Kidney (tissue), 13 donors: ENCODE measurements at regions not wholly inside any gene's neighbourhood (a gene's known extent, or its start where the extent isn't known, plus 50 kb on each side); places are given as distances from the start of the nearest gene placed in this dataset.

Experiments
- DNase-seq, 5 donors: peaks; one replicate each; pipeline ENCODE4 v3.0.0-alpha.2; 2013 to 2020
- FAIRE-seq: peaks from 2 replicates; lab custom pipeline; 2012; peaks lifted over from hg19 to GRCh38; lab: Jason Lieb, UNC
- H3K27ac ChIP-seq, 2 donors: one replicate each; pipeline ENCODE4 v1.7.0; 2013; ENCODE audit warnings: low read depth in 2 of 2, low read length in 2 of 2, inconsistent platforms in 1 of 2
- H3K27me3 ChIP-seq: one replicate; pipeline ENCODE4 v1.7.1; 2013; ENCODE audit warnings: low read length, inconsistent platforms; ENCODE audit not compliant: control insufficient read depth, insufficient read depth
- H3K36me3 ChIP-seq, 3 donors: one replicate each; pipeline versions ENCODE4 v1.7.0 to v1.7.1; 2013; ENCODE audit warnings: low read length in 3 of 3, control low read depth in 1 of 3, inconsistent platforms in 1 of 3; ENCODE audit not compliant: insufficient read depth in 3 of 3, control insufficient read depth in 2 of 3
- H3K4me1 ChIP-seq, 3 donors: one replicate each; pipeline versions ENCODE4 v1.7.0 to v1.7.1; 2013; ENCODE audit warnings: low read length in 3 of 3, inconsistent platforms in 1 of 3, low read depth in 1 of 3; ENCODE audit not compliant: control insufficient read depth in 2 of 3, insufficient read depth in 2 of 3
- H3K4me3 ChIP-seq, 3 donors: one replicate each; pipeline versions ENCODE4 v1.7.0 to v1.8.1; 2013; ENCODE audit warnings: low read length in 3 of 3, control low read depth in 1 of 3, inconsistent platforms in 1 of 3
- H3K9ac ChIP-seq, 3 donors: one replicate each; pipeline versions ENCODE4 v1.7.0 to v1.7.1; 2013; ENCODE audit warnings: low read length in 3 of 3, control low read depth in 1 of 3, inconsistent platforms in 1 of 3
- H3K9me3 ChIP-seq, 3 donors: one replicate each; pipeline versions ENCODE4 v1.7.0 to v1.7.1; 2013; ENCODE audit warnings: low read length in 3 of 3, control low read depth in 1 of 3, inconsistent platforms in 1 of 3; ENCODE audit not compliant: control insufficient read depth in 2 of 3, insufficient read depth in 1 of 3
- intact Hi-C: fragments of 100-400 bp; cut with DNase I; formaldehyde crosslinking; loops from one replicate; pipeline ENCODE4 v1.11.1; 2022
- TF ChIP-seq, protein P1 (sequence below): IDR thresholded peaks from 3 replicates; pipeline ENCODE4 v1.5.1; 2012; ENCODE audit warnings: mild to moderate bottlenecking, moderate library complexity, borderline replicate concordance; ENCODE audit not compliant: insufficient read depth; ENCODE audit errors: extremely low read depth
- donor health status: control.
- donor health status: control.
- donor health status: control.
- donor health status: control.
- donor health status: control.
- donor health status: DM: yes; HTN: yes; CAD: no.
- donor health status: Normal renal cell carcinoma (clear cell type).

DNA sequence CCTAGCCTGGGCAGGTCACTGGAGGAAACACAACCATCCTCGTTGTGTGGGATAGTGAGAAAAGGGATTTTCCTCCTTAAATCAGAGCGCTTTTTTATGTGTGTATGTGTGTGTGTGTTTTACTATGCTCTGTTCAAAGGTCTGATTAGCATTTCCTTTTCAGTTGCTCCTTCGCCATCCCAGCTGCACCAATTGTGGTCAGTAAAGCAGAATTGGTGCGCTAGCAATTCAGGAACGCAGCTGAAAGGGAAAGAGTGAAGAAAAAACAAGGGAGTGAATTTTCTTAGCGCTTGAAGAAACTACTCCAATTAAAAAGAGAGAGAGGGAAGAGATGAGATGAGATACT, 173.3 kb upstream of the PARP11 start:
- no peak overlapping the region for H3K4me3 ChIP-seq
- intact Hi-C loops = loop anchor here (10.0 kb wide), 1 partner anchor 52 kb away; no protein-coding TSS in a partner anchor
- no peaks in the 10 kb centered on the region for H3K27me3 ChIP-seq
- H3K9ac ChIP-seq = no peak overlapping the region
- peak in 2 of 5 donors; percentile 45 to 71 for DNase-seq
- TF ChIP-seq, protein P1, sequence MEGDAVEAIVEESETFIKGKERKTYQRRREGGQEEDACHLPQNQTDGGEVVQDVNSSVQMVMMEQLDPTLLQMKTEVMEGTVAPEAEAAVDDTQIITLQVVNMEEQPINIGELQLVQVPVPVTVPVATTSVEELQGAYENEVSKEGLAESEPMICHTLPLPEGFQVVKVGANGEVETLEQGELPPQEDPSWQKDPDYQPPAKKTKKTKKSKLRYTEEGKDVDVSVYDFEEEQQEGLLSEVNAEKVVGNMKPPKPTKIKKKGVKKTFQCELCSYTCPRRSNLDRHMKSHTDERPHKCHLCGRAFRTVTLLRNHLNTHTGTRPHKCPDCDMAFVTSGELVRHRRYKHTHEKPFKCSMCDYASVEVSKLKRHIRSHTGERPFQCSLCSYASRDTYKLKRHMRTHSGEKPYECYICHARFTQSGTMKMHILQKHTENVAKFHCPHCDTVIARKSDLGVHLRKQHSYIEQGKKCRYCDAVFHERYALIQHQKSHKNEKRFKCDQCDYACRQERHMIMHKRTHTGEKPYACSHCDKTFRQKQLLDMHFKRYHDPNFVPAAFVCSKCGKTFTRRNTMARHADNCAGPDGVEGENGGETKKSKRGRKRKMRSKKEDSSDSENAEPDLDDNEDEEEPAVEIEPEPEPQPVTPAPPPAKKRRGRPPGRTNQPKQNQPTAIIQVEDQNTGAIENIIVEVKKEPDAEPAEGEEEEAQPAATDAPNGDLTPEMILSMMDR = no peak
- no peaks in the 10 kb centered on the region for H3K9me3 ChIP-seq
- no peak overlapping the region for H3K27ac ChIP-seq
- no peaks in the 10 kb centered on the region for H3K4me1 ChIP-seq
- FAIRE-seq = no peak
- H3K36me3 ChIP-seq = no peaks in the 10 kb centered on the region

DNA sequence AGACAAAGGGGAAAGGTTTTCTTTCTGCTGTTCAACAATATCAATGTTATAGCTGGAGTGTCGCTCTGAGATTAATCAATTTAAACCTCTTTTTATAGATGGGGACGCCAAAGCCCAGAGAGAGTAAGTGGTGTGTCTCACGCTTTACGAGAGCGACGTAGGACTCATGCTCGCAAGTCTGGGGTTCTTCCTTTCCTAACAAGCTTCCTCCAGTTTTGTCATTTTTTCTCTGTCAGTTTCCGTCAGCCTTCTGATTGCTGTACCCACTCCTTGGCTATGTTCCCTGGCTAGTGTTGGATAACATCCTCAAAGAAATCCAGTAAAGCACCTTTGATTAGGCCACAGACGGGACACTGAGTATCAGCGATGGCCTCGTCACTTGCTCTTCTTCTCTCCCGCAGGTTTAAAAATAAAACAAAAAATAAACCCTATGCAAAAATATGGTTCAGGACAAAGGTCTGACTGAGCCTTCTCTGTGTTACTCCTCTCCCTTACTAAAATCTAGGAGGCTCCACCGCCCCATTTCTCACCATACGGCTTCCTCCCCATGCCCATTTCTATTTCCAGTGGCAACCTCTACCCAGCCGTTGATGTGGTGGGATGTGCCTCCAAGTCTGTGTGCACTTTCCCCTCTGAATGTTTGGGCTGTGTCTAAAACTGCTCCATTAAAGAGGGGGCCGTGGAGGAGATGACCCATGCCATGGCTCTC, 172.7 kb upstream of the PARP11 start:
- Histone ChIP-seq H3K27me3 (no peaks in the 10 kb centered on the region), H3K36me3 (no peaks in the 10 kb centered on the region), H3K9ac (no peak overlapping the region), H3K4me1 (no peaks in the 10 kb centered on the region), H3K27ac (no peak overlapping the region), H3K9me3 (no peaks in the 10 kb centered on the region), H3K4me3 (no peak overlapping the region)
- DNase-seq = no peak
- no peak for FAIRE-seq
- intact Hi-C loops = loop anchor here (10.0 kb wide), 1 partner anchor 51 kb away; no protein-coding TSS in a partner anchor
- TF ChIP-seq, protein P1 = no peak

DNA sequence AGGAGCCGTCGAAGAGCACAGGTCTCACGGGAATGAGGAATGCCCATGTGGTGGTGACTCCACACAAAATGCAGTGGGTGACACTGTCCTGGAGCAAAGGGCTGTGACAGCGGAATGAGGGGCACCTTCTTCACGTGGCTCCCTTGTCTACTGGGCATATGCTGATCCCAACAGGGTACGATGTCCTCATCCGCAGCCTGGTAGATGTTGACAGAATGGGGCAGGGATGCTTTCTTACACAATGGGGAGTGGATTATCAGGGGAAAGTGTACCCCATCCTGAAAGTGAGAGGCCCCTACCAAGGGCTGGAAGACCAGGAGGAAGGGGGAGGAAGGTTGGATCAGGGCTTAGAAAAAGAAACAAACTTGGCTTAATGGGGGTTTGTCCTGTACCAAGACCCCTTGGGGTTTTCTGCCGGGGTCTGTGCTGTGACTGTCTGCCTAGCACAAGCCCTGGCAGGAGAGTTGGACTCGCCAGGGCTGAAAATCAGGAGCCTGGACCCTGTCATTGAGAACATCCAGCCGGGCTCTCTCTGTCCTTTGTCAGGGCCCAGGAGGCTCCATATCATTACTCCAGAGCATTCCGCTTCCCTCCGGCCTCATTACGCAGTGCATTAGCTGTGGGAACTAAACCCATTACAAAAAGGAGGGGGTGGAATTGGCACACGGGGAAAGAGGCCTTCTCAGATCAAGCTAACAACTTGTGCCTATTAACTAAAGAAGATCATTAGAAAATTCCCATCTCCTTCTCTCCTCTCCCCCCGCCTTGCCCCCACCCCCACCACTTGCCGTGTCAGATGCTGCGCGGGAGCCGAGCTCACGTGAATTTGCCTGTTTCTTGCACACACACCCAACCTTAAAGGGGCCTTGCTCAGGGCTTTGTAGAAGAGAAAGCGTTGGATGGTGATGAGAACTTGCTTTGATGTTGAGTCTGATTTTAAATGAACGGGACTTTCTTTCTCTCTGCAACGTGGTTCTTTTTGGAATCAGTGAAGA, 171.8 kb upstream of the PARP11 start:
- FAIRE-seq (no peak), DNase-seq (no peak)
- Histone ChIP-seq H3K9ac (no peak overlapping the region), H3K27ac (no peak overlapping the region), H3K36me3 (no peaks in the 10 kb centered on the region), H3K9me3 (no peaks in the 10 kb centered on the region), H3K27me3 (no peaks in the 10 kb centered on the region), H3K4me1 (no peaks in the 10 kb centered on the region), H3K4me3 (no peak overlapping the region)
- TF ChIP-seq, protein P1 = no peak
- intact Hi-C loops = loop anchor here (10.0 kb wide), 1 partner anchor 50 kb away; no protein-coding TSS in a partner anchor
